ENCODE measurements at regions not wholly inside any gene's neighbourhood (a gene's known extent, or its start where the extent isn't known, plus 50 kb on each side); places are given as distances from the start of the nearest gene placed in this dataset.
"Not testable (repeated sequence)": the region's sequence is repeated elsewhere in the genome, so short reads cannot be mapped to it uniquely, and the experiment has no call there.

GRCh38 chr12:34251879-34252278 lies 229.6 kb downstream of the ALG10 start:
- H3K27ac ChIP-seq; H3K4me3 ChIP-seq; ATAC-seq (replicated peaks in 6 of 8); in situ Hi-C loops (cut with MboI; ENCODE audit: low pct_unique_long_range_greater_than_20kb in 2 of 9, low sequenced_read_pairs in 9 of 9, unreplicated experiment in 9 of 9); H3K4me1 ChIP-seq (replicated peaks in 1 of 2): not testable (repeated sequence)
- WGBS, 10 experiments: 26 to 91% (median 70%) methylated on average over 2 to 4 of the region's 4 CpGs; no CpG with 5 or more reads in 3 of the 10 experiments

- Histone ChIP-seq H3K4me3 (no peak overlapping the region), H3K4me1 (replicated peaks in 1 of 2) (no peaks in the 10 kb centered on the region), H3K27ac (no peak overlapping the region)
- no peak for ATAC-seq (replicated peaks in 6 of 8)
- WGBS, 10 experiments: 6 to 53% (median 40%) methylated on average over 1 to 4 of the region's 4 CpGs; no CpG with 5 or more reads in 3 of the 10 experiments
- in situ Hi-C loops (cut with MboI; ENCODE audit: low pct_unique_long_range_greater_than_20kb in 2 of 9, low sequenced_read_pairs in 9 of 9, unreplicated experiment in 9 of 9): no loop called here
Measured at GRCh38 chr12:34253674-34254073, 231.4 kb downstream of the ALG10 start.

GRCh38 chr12:34257093-34257492 lies 234.8 kb downstream of the ALG10 start:
- in situ Hi-C loops (cut with MboI; ENCODE audit: low pct_unique_long_range_greater_than_20kb in 2 of 9, low sequenced_read_pairs in 9 of 9, unreplicated experiment in 9 of 9): no loop called here
- H3K4me1 ChIP-seq (replicated peaks in 1 of 2): no peaks in the 10 kb centered on the region
- 28 to 100% (median 57%) methylated on average over 2 to 3 of the region's 3 CpGs for WGBS, 10 experiments
- H3K27ac ChIP-seq: no peak overlapping the region
- no peak overlapping the region for H3K4me3 ChIP-seq
- ATAC-seq (replicated peaks in 6 of 8): no peak

- ATAC-seq (replicated peaks in 6 of 8); H3K27ac ChIP-seq; H3K4me3 ChIP-seq; in situ Hi-C loops (cut with MboI; ENCODE audit: low pct_unique_long_range_greater_than_20kb in 2 of 9, low sequenced_read_pairs in 9 of 9, unreplicated experiment in 9 of 9); H3K4me1 ChIP-seq (replicated peaks in 1 of 2): not testable (repeated sequence)
- 31 to 85% (median 65%) methylated on average over 4 to 11 of the region's 11 CpGs; no CpG with 5 or more reads in 1 of the 10 experiments for WGBS, 10 experiments
Measured at GRCh38 chr12:34262140-34262539, 239.8 kb downstream of the ALG10 start.

GRCh38 chr12:34264110-34264509 lies 241.8 kb downstream of the ALG10 start:
- WGBS, 10 experiments: 20 to 93% (median 36%) methylated on average over 1 to 5 of the region's 14 CpGs; no CpG with 5 or more reads in 6 of the 10 experiments
- H3K27ac ChIP-seq: no peak overlapping the region
- no peak for ATAC-seq (replicated peaks in 6 of 8)
- H3K4me3 ChIP-seq: no peak overlapping the region
- in situ Hi-C loops (cut with MboI; ENCODE audit: low pct_unique_long_range_greater_than_20kb in 2 of 9, low sequenced_read_pairs in 9 of 9, unreplicated experiment in 9 of 9): no loop called here
- no peaks in the 10 kb centered on the region for H3K4me1 ChIP-seq (replicated peaks in 1 of 2)

- H3K4me1 ChIP-seq (replicated peaks in 1 of 2); H3K27ac ChIP-seq; H3K4me3 ChIP-seq; ATAC-seq (replicated peaks in 6 of 8); in situ Hi-C loops (cut with MboI; ENCODE audit: low pct_unique_long_range_greater_than_20kb in 2 of 9, low sequenced_read_pairs in 9 of 9, unreplicated experiment in 9 of 9): not testable (repeated sequence)
- 0 to 40% (median 23%) methylated on average over 1 to 2 of the region's 4 CpGs; no CpG with 5 or more reads in 4 of the 10 experiments for WGBS, 10 experiments
Measured at GRCh38 chr12:34273703-34274102, 251.4 kb downstream of the ALG10 start.

GRCh38 chr12:34275129-34275528 lies 252.8 kb downstream of the ALG10 start:
- no peak overlapping the region for H3K27ac ChIP-seq
- 45 to 100% (median 71%) methylated on average over 1 to 7 of the region's 9 CpGs; no CpG with 5 or more reads in 4 of the 10 experiments for WGBS, 10 experiments
- in situ Hi-C loops (cut with MboI; ENCODE audit: low pct_unique_long_range_greater_than_20kb in 2 of 9, low sequenced_read_pairs in 9 of 9, unreplicated experiment in 9 of 9): no loop called here
- no peak overlapping the region for H3K4me3 ChIP-seq
- H3K4me1 ChIP-seq (replicated peaks in 1 of 2): no peaks in the 10 kb centered on the region
- no peak for ATAC-seq (replicated peaks in 6 of 8)

- in situ Hi-C loops (cut with MboI; ENCODE audit: low pct_unique_long_range_greater_than_20kb in 2 of 9, low sequenced_read_pairs in 9 of 9, unreplicated experiment in 9 of 9): no loop called here
- H3K27ac ChIP-seq: no peak overlapping the region
- WGBS, 10 experiments: 0 to 60% (median 24%) methylated on average over 1 to 5 of the region's 5 CpGs; no CpG with 5 or more reads in 4 of the 10 experiments
- no peaks in the 10 kb centered on the region for H3K4me1 ChIP-seq (replicated peaks in 1 of 2)
- ATAC-seq (replicated peaks in 6 of 8): no peak
- H3K4me3 ChIP-seq: no peak overlapping the region
Measured at GRCh38 chr12:34286483-34286882, 264.2 kb downstream of the ALG10 start.

- in situ Hi-C loops (cut with MboI; ENCODE audit: low pct_unique_long_range_greater_than_20kb in 2 of 9, low sequenced_read_pairs in 9 of 9, unreplicated experiment in 9 of 9): no loop called here
- no peak for ATAC-seq (replicated peaks in 6 of 8)
- WGBS, 10 experiments: 49 to 94% (median 54%) methylated on average over 1 to 5 of the region's 6 CpGs; no CpG with 5 or more reads in 4 of the 10 experiments
- Histone ChIP-seq H3K4me1 (replicated peaks in 1 of 2) (no peaks in the 10 kb centered on the region), H3K27ac (no peak overlapping the region), H3K4me3 (no peak overlapping the region)
Measured at GRCh38 chr12:34286934-34287333, 264.6 kb downstream of the ALG10 start.

- no peak for ATAC-seq (replicated peaks in 6 of 8)
- H3K4me3 ChIP-seq: no peak overlapping the region
- in situ Hi-C loops (cut with MboI; ENCODE audit: low pct_unique_long_range_greater_than_20kb in 2 of 9, low sequenced_read_pairs in 9 of 9, unreplicated experiment in 9 of 9): no loop called here
- H3K4me1 ChIP-seq (replicated peaks in 1 of 2): no peaks in the 10 kb centered on the region
- no peak overlapping the region for H3K27ac ChIP-seq
- 0 to 100% (median 53%) methylated on average over 1 to 2 of the region's 9 CpGs; no CpG with 5 or more reads in 4 of the 10 experiments for WGBS, 10 experiments
Measured at GRCh38 chr12:34287437-34287836, 265.1 kb downstream of the ALG10 start.

- Histone ChIP-seq H3K27ac (no peak overlapping the region), H3K4me3 (no peak overlapping the region), H3K4me1 (replicated peaks in 1 of 2) (no peaks in the 10 kb centered on the region)
- in situ Hi-C loops (cut with MboI; ENCODE audit: low pct_unique_long_range_greater_than_20kb in 2 of 9, low sequenced_read_pairs in 9 of 9, unreplicated experiment in 9 of 9): no loop called here
- 23 to 88% (median 59%) methylated on average over 3 to 14 of the region's 32 CpGs; no CpG with 5 or more reads in 3 of the 10 experiments for WGBS, 10 experiments
- ATAC-seq (replicated peaks in 6 of 8): no peak
Measured at GRCh38 chr12:34287986-34288962, 266.0 kb downstream of the ALG10 start.

GRCh38 chr12:34288963-34289345 lies 266.7 kb downstream of the ALG10 start:
- Histone ChIP-seq H3K27ac (no peak overlapping the region), H3K4me3 (no peak overlapping the region), H3K4me1 (replicated peaks in 1 of 2) (no peaks in the 10 kb centered on the region)
- in situ Hi-C loops (cut with MboI; ENCODE audit: low pct_unique_long_range_greater_than_20kb in 2 of 9, low sequenced_read_pairs in 9 of 9, unreplicated experiment in 9 of 9): no loop called here
- ATAC-seq (replicated peaks in 6 of 8): no peak
- 15 to 92% (median 50%) methylated on average over 1 to 6 of the region's 12 CpGs; no CpG with 5 or more reads in 4 of the 10 experiments for WGBS, 10 experiments

- Histone ChIP-seq H3K27ac (no peak overlapping the region), H3K4me3 (no peak overlapping the region), H3K4me1 (replicated peaks in 1 of 2) (no peaks in the 10 kb centered on the region)
- in situ Hi-C loops (cut with MboI; ENCODE audit: low pct_unique_long_range_greater_than_20kb in 2 of 9, low sequenced_read_pairs in 9 of 9, unreplicated experiment in 9 of 9): no loop called here
- ATAC-seq (replicated peaks in 6 of 8): no peak
- 46 to 89% (median 67%) methylated on average over 4 to 27 of the region's 49 CpGs for WGBS, 10 experiments
Measured at GRCh38 chr12:34289431-34290380, 267.4 kb downstream of the ALG10 start.

All from motor neuron (in vitro differentiated cells).